ENCODE measurements at regions not wholly inside any gene's neighbourhood (a gene's known extent, or its start where the extent isn't known, plus 50 kb on each side); places are given as distances from the start of the nearest gene placed in this dataset.

GRCh38 chr7:118306771-118307170 is 82.3 kb downstream of the ANKRD7 start:
- ChIA-PET CTCF (no interaction called here), POLR2A (ENCODE audit: low non-redundant PET) (interaction anchor here (0.6 kb wide), 1 partner anchor 1462 kb away, joined by 4 read pairs; no protein-coding TSS in a partner anchor)
- TF ChIP-seq CTCF (conservative IDR thresholded peaks at IDR 0.05; ENCODE audit: low read depth, low read length): no peak
- TF ChIP-seq EZH2 (IDR thresholded peaks at IDR 0.05; ENCODE audit: borderline replicate concordance, low read depth, low read length, poor library complexity, severe bottlenecking): no peak
- Histone ChIP-seq H3K9me3 (ENCODE audit: low read depth, low read length, poor library complexity, severe bottlenecking) (peaks cover 7% of the 10 kb centered on the region), H3K4me3 (ENCODE audit: low read depth, low read length, poor library complexity, severe bottlenecking) (no peak overlapping the region), H3K4me1 (ENCODE audit: insufficient read depth, low read length, poor library complexity, severe bottlenecking) (peaks cover 11% of the 10 kb centered on the region), H3K36me3 (ENCODE audit: insufficient read depth, low read length, poor library complexity, severe bottlenecking) (no peaks in the 10 kb centered on the region), H3K27ac (ENCODE audit: low read depth, low read length, poor library complexity, severe bottlenecking) (no peak overlapping the region), H3K27me3 (replicated peaks; ENCODE audit: insufficient read depth, low read depth, low read length, poor library complexity) (no peaks in the 10 kb centered on the region)
- DNase-seq (ENCODE audit: low spot score): no peak
- BruUV-seq (replicated peaks): no TSS peak
- intact Hi-C loops (cut with micrococcal nuclease; ENCODE audit: unreplicated experiment): no loop called here

GRCh38 chr7:118311121-118311836 is 86.8 kb downstream of the ANKRD7 start:
- intact Hi-C loops (cut with micrococcal nuclease; ENCODE audit: unreplicated experiment): no loop called here
- ChIA-PET CTCF (no interaction called here), POLR2A (ENCODE audit: low non-redundant PET) (interaction anchor here (0.7 kb wide), 1 partner anchor 34 kb away, joined by 3 read pairs; no protein-coding TSS in a partner anchor)
- Histone ChIP-seq H3K27ac (ENCODE audit: low read depth, low read length, poor library complexity, severe bottlenecking) (peak overlapping the region; percentile 74), H3K36me3 (ENCODE audit: insufficient read depth, low read length, poor library complexity, severe bottlenecking) (no peaks in the 10 kb centered on the region), H3K4me1 (ENCODE audit: insufficient read depth, low read length, poor library complexity, severe bottlenecking) (peaks cover 23% of the 10 kb centered on the region), H3K4me3 (ENCODE audit: low read depth, low read length, poor library complexity, severe bottlenecking) (no peak overlapping the region), H3K27me3 (replicated peaks; ENCODE audit: insufficient read depth, low read depth, low read length, poor library complexity) (no peaks in the 10 kb centered on the region), H3K9me3 (ENCODE audit: low read depth, low read length, poor library complexity, severe bottlenecking) (peaks cover 7% of the 10 kb centered on the region)
- no TSS peak for BruUV-seq (replicated peaks)
- DNase-seq (ENCODE audit: low spot score): peak; percentile 93
- TF ChIP-seq CTCF (conservative IDR thresholded peaks at IDR 0.05; ENCODE audit: low read depth, low read length): no peak
- TF ChIP-seq EZH2 (IDR thresholded peaks at IDR 0.05; ENCODE audit: borderline replicate concordance, low read depth, low read length, poor library complexity, severe bottlenecking): no peak

DNA sequence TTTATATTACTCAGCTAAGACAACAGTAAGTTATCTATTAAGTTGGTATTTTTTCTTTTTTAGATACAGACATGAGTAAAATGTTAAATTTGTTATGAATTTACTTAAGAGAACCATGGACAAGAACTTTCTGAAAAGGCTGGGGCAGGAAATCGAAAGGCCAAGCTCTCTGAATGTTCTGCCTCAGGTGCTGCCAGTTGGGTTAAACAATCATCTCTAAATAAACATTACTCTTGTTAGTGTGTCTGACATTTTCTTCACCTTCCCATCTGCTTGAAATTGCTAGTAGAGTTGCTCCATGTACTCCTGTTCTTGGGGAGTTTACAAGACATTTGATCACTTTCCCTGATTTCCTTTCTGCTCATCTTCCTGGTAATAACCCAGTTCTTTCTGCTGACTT is 87.5 kb downstream of the ANKRD7 start:
- Histone ChIP-seq H3K4me3 (ENCODE audit: low read depth, low read length, poor library complexity, severe bottlenecking) (no peak overlapping the region), H3K9me3 (ENCODE audit: low read depth, low read length, poor library complexity, severe bottlenecking) (peaks cover 7% of the 10 kb centered on the region), H3K27ac (ENCODE audit: low read depth, low read length, poor library complexity, severe bottlenecking) (peak overlapping the region; percentile 74), H3K4me1 (ENCODE audit: insufficient read depth, low read length, poor library complexity, severe bottlenecking) (peaks cover 23% of the 10 kb centered on the region), H3K27me3 (replicated peaks; ENCODE audit: insufficient read depth, low read depth, low read length, poor library complexity) (no peaks in the 10 kb centered on the region), H3K36me3 (ENCODE audit: insufficient read depth, low read length, poor library complexity, severe bottlenecking) (no peaks in the 10 kb centered on the region)
- intact Hi-C loops (cut with micrococcal nuclease; ENCODE audit: unreplicated experiment): no loop called here
- TF ChIP-seq EZH2 (IDR thresholded peaks at IDR 0.05; ENCODE audit: borderline replicate concordance, low read depth, low read length, poor library complexity, severe bottlenecking) (no peak), CTCF (conservative IDR thresholded peaks at IDR 0.05; ENCODE audit: low read depth, low read length) (no peak)
- DNase-seq (ENCODE audit: low spot score): peak; percentile 5
- POLR2A ChIA-PET (ENCODE audit: low non-redundant PET): interaction anchor here (0.7 kb wide), 1 partner anchor 35 kb away, joined by 3 read pairs; no protein-coding TSS in a partner anchor
- no TSS peak for BruUV-seq (replicated peaks)
- CTCF ChIA-PET: no interaction called here

Measured in A673 (cell line).